ENCODE measurements at regions not wholly inside any gene's neighbourhood (a gene's known extent, or its start where the extent isn't known, plus 50 kb on each side); places are given as distances from the start of the nearest gene placed in this dataset.

DNA sequence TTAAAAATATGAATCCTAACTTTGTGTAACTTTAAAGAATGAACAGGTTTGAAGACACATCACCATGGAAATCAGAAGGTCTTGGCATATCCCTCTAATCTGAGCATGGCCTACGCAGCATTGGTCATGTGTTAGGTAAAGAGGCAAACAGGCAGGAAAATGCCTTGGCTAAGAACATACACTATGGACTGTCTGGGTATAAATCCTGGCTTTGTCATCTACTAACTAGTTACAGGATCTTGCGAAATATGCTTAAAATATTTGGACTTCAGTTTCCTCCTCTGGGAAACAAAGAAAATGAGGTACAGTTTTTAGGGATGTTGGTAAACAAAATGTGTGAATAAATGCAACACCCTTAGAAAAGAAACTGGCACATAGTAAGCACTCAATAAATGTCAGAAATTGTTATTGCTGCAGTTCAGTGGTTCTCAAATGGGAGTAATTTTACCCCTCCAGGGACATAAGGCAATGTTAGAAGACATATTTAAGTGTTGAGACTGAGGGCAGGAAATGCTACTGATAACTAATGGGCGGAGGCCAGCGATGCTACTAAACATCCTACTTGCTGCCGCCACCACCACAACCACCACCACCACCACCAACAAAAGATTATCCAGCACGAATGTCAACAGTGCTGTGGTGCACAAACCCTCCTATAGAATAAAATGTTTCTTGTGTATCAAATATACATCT, 770.8 kb upstream of the SOX9 start:
- Histone ChIP-seq H3K4me2 (ENCODE audit: insufficient read depth, low read length) (no peak overlapping the region), H3K36me3 (ENCODE audit: control insufficient read depth in 2 of 2, extremely low read depth in 1 of 2, insufficient read depth in 2 of 2, low read length in 2 of 2) (no peaks in the 10 kb centered on the region), H3K27ac (ENCODE audit: insufficient read depth, low read depth, low read length) (no peak overlapping the region), H3K79me2 (ENCODE audit: control insufficient read depth, insufficient read depth, low read length) (no peaks in the 10 kb centered on the region), H3K9ac (replicated peaks; ENCODE audit: extremely low read depth, insufficient read depth, low read length) (no peak overlapping the region), H3K4me1 (ENCODE audit: control insufficient read depth, extremely low read depth, insufficient read depth, low read length) (no peaks in the 10 kb centered on the region), H4K20me1 (replicated peaks; ENCODE audit: control insufficient read depth, extremely low read depth, insufficient read depth, low read length) (no peaks in the 10 kb centered on the region), H3K4me3 (replicated peaks in 1 of 3; ENCODE audit: insufficient read depth in 1 of 3, low read depth in 1 of 3, low read length in 3 of 3) (no peak overlapping the region), H2AFZ (ENCODE audit: low read depth, low read length) (no peak overlapping the region), H3K9me3 (replicated peaks; ENCODE audit: control insufficient read depth, insufficient read depth, low read length) (no peaks in the 10 kb centered on the region), H3K9me1 (replicated peaks; ENCODE audit: control insufficient read depth, extremely low read depth, insufficient read depth, low read length) (no peaks in the 10 kb centered on the region), H3K27me3 (ENCODE audit: control insufficient read depth in 2 of 2, insufficient read depth in 2 of 2, low read length in 2 of 2) (no peaks in the 10 kb centered on the region)
- CTCF ChIA-PET, result no interaction called here
- POLR2A ChIA-PET, result no interaction called here
- intact Hi-C loops (cut with micrococcal nuclease), result no loop called here
- FAIRE-seq, result no peak
- no TSS peak for BruUV-seq (replicated peaks)
- dilution Hi-C loops (cut with MboI; ENCODE audit: extremely low pct_ligation_motif_present, low sequenced_read_pairs), result no loop called here
- no peak for DNase-seq (ENCODE audit: low read depth, low spot score)
- TF ChIP-seq, protein P1, sequence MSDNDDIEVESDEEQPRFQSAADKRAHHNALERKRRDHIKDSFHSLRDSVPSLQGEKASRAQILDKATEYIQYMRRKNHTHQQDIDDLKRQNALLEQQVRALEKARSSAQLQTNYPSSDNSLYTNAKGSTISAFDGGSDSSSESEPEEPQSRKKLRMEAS (IDR thresholded peaks at IDR 0.05; ENCODE audit: insufficient read depth, insufficient read length), result no peak
- TF ChIP-seq POLR2AphosphoS5 (IDR thresholded peaks at IDR 0.05; ENCODE audit: insufficient read depth, low read depth, low read length), result no peak
- no peak for TF ChIP-seq MYC (IDR thresholded peaks at IDR 0.05; ENCODE audit: low read depth, low read length)
- no peak for TF ChIP-seq POLR2A (IDR thresholded peaks at IDR 0.05; ENCODE audit: low read depth, low read length)
- TF ChIP-seq JUN (IDR thresholded peaks at IDR 0.05; ENCODE audit: borderline replicate concordance, insufficient read depth, insufficient read length, low read depth), result no peak
- TF ChIP-seq EZH2 (IDR thresholded peaks at IDR 0.05; ENCODE audit: borderline replicate concordance, low read depth, low read length, severe bottlenecking), result no peak
- TF ChIP-seq FOS (IDR thresholded peaks at IDR 0.05; ENCODE audit: borderline replicate concordance, insufficient read depth, low read length), result no peak
- TF ChIP-seq GATA2 (IDR thresholded peaks at IDR 0.05; ENCODE audit: insufficient read depth, insufficient read length, low read depth, low read length), result no peak
- TF ChIP-seq, protein P2, sequence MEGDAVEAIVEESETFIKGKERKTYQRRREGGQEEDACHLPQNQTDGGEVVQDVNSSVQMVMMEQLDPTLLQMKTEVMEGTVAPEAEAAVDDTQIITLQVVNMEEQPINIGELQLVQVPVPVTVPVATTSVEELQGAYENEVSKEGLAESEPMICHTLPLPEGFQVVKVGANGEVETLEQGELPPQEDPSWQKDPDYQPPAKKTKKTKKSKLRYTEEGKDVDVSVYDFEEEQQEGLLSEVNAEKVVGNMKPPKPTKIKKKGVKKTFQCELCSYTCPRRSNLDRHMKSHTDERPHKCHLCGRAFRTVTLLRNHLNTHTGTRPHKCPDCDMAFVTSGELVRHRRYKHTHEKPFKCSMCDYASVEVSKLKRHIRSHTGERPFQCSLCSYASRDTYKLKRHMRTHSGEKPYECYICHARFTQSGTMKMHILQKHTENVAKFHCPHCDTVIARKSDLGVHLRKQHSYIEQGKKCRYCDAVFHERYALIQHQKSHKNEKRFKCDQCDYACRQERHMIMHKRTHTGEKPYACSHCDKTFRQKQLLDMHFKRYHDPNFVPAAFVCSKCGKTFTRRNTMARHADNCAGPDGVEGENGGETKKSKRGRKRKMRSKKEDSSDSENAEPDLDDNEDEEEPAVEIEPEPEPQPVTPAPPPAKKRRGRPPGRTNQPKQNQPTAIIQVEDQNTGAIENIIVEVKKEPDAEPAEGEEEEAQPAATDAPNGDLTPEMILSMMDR (IDR thresholded peaks at IDR 0.05; ENCODE audit: extremely low read depth in 1 of 2, insufficient read depth in 1 of 2, low read depth in 1 of 2, low read length in 2 of 2), result no peak

Data from endothelial cell of umbilical vein (primary cell).